ENCODE measurements at regions not wholly inside any gene's neighbourhood (a gene's known extent, or its start where the extent isn't known, plus 50 kb on each side); places are given as distances from the start of the nearest gene placed in this dataset.

DNA sequence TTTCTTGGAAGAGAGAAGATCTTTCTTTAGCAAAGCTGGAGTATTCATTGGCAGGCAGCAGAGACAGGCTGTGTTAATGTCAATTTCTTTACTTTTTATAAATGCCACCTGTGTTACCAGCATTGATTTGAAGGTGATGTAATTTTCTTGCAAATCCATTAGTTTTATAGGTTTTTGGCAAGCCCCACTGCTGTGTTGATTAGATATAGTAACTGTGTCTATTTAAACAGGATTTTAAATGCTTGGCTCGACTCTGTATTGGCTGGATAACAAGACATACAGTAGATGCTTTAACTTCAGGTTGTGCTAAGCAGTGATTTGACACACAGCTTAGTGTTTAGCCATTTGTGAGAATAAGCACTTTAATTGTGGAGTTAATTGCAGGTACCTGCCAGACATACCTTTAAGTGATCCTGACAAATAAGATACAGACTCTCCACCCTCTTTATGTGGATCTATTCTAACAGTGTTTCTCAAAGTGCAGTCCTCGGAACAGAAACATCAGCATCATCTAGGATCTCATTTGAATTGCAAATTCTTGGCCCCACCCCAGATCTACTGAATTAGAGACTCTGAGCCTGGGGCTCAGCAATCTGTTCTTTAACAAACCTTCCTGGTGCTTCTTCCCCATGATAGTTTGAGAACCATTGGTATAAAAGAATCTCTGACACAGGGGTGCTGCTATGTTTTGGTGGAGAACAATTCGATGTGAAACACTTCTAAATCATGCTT lies 397.5 kb downstream of the HDGFL1 start:
- H3K36me3 ChIP-seq (replicated peaks in 1 of 2), result no peaks in the 10 kb centered on the region
- TF ChIP-seq POLR2A (IDR thresholded peaks at IDR 0.05), result no peak
- TF ChIP-seq, protein P1, sequence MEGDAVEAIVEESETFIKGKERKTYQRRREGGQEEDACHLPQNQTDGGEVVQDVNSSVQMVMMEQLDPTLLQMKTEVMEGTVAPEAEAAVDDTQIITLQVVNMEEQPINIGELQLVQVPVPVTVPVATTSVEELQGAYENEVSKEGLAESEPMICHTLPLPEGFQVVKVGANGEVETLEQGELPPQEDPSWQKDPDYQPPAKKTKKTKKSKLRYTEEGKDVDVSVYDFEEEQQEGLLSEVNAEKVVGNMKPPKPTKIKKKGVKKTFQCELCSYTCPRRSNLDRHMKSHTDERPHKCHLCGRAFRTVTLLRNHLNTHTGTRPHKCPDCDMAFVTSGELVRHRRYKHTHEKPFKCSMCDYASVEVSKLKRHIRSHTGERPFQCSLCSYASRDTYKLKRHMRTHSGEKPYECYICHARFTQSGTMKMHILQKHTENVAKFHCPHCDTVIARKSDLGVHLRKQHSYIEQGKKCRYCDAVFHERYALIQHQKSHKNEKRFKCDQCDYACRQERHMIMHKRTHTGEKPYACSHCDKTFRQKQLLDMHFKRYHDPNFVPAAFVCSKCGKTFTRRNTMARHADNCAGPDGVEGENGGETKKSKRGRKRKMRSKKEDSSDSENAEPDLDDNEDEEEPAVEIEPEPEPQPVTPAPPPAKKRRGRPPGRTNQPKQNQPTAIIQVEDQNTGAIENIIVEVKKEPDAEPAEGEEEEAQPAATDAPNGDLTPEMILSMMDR (IDR thresholded peaks at IDR 0.05), result no peak
- intact Hi-C loops (cut with DNase I), result no loop called here
- no peaks in the 10 kb centered on the region for H3K9me3 ChIP-seq (replicated peaks in 1 of 3)
- 69 to 83% (median 74%) methylated on average over 3 of the region's 3 CpGs for WGBS, 4 donors
- no peak for DNase-seq
- H3K4me3 ChIP-seq, result no peak overlapping the region
- H3K4me1 ChIP-seq (replicated peaks in 1 of 2), result no peaks in the 10 kb centered on the region
- no peak overlapping the region for H3K27ac ChIP-seq
- no peaks in the 10 kb centered on the region for H3K27me3 ChIP-seq

DNA sequence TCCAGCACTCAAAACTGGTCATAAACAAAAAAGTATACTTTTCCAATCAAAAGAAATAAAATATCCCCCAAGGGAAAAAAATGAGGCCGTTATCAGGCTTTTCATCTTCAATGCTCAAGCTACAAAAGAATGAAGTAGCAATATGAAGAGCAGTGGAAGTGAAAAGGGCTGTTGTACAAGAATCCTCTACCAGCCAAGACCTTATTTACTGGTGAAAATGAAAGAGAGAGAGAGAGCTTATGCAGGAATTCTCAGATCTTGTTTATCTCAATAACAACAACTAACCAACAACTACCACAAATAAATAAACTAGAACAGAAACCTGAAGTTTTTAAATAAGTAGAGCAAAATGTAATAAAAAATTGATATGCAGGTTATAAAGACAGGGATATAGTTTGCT lies 400.6 kb downstream of the HDGFL1 start:
- Histone ChIP-seq H3K4me3 (no peak overlapping the region), H3K36me3 (replicated peaks in 1 of 2) (no peaks in the 10 kb centered on the region), H3K9me3 (replicated peaks in 1 of 3) (no peaks in the 10 kb centered on the region), H3K4me1 (replicated peaks in 1 of 2) (no peaks in the 10 kb centered on the region), H3K27me3 (no peaks in the 10 kb centered on the region), H3K27ac (no peak overlapping the region)
- 66 to 85% (median 82%) methylated on average over 1 of the region's 1 CpG for WGBS, 4 donors
- TF ChIP-seq, protein P1 (IDR thresholded peaks at IDR 0.05), result no peak
- DNase-seq, result no peak
- intact Hi-C loops (cut with DNase I), result no loop called here

DNA sequence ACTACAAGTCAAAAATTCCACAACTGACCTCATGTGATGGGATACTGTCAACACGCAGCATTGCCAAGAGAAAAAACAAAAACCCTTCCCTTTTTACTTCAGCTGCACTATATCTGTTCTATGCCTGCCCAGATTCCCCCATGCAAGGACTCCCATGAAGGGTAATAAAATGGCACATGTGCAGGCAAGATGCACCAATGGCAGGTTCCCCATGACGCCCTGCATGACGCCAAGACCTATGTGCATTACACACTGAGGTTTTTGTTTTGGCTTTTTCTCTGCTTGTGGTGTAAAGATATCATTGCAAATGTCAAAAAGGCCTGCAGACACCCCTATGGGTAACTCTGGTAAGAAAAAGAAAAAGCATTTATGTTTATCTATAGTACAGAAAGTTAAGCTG lies 403.4 kb downstream of the HDGFL1 start:
- no peaks in the 10 kb centered on the region for H3K27me3 ChIP-seq
- H3K9me3 ChIP-seq (replicated peaks in 1 of 3), result no peaks in the 10 kb centered on the region
- intact Hi-C loops (cut with DNase I), result no loop called here
- 91 to 95% (median 92%) methylated on average over 3 of the region's 3 CpGs for WGBS, 4 donors
- TF ChIP-seq POLR2A (IDR thresholded peaks at IDR 0.05), result no peak
- TF ChIP-seq, protein P1 (IDR thresholded peaks at IDR 0.05), result no peak
- no peaks in the 10 kb centered on the region for H3K36me3 ChIP-seq (replicated peaks in 1 of 2)
- no peak overlapping the region for H3K27ac ChIP-seq
- H3K4me1 ChIP-seq (replicated peaks in 1 of 2), result no peaks in the 10 kb centered on the region
- DNase-seq, result no peak
- H3K4me3 ChIP-seq, result no peak overlapping the region

DNA sequence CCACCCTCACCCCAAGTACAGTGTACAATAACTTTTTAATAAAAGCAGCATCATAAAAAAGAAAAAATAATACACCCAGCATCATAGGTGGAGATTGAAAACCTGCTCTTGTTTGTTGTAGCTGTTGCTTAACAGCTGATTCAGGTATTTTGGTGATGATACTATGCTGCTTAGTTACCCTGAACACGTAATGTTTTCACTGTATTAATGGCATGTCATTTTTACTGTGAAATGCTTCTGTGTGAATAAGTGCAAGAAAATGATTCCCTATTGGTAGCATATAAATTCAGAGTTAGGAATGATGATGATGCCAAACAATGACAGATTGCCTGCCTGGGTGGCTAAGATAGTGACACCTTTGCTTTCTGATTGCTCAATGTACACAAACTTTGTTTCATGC lies 405.7 kb downstream of the HDGFL1 start:
- TF ChIP-seq POLR2A (IDR thresholded peaks at IDR 0.05), result no peak
- TF ChIP-seq, protein P1 (IDR thresholded peaks at IDR 0.05), result no peak
- Histone ChIP-seq H3K9me3 (replicated peaks in 1 of 3) (no peaks in the 10 kb centered on the region), H3K36me3 (replicated peaks in 1 of 2) (no peaks in the 10 kb centered on the region), H3K27me3 (no peaks in the 10 kb centered on the region), H3K27ac (no peak overlapping the region), H3K4me3 (no peak overlapping the region), H3K4me1 (replicated peaks in 1 of 2) (no peaks in the 10 kb centered on the region)
- no peak for DNase-seq
- 0 to 76% (median 45%) methylated on average over 1 of the region's 1 CpG for WGBS, 4 donors
- intact Hi-C loops (cut with DNase I), result no loop called here
